HG03175 (cell line): ENCODE measurements at regions not wholly inside any gene's neighbourhood (a gene's known extent, or its start where the extent isn't known, plus 50 kb on each side); places are given as distances from the start of the nearest gene placed in this dataset.

ENCODE experiments used
- ATAC-seq: cut with Tn5 transposase; IDR thresholded peaks from one replicate; pipeline ENCODE4 v1.9.1; 2021; ENCODE audit warnings: mild to moderate bottlenecking, moderate library complexity; ENCODE audit not compliant: unreplicated experiment

DNA sequence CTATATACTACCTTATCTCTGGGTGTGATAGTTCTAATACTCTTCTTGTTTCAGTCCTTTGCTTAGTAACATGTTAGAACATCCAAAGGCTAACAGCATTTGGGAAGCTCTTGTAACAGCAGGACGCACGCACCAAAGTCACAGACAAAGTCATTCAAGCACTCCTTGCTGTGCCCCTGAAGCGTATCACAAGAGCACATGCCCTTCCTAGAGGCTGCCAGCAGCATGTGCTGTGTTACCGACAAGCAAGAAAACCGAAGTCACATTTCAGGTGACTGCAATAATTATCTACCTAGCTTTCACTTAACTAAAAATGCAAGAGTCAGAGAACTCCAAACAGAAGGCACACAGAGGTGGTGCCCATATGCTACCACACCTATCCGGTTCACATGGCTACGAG lies 194.1 kb downstream of the KLF12 start:
- ATAC-seq, result no peak

- no peak for ATAC-seq
These were observed 194.6 kb downstream of the KLF12 start for GRCh38 chr13:73939603-73940002.

GRCh38 chr13:73939071-73939380 lies 195.2 kb downstream of the KLF12 start:
- no peak for ATAC-seq

DNA sequence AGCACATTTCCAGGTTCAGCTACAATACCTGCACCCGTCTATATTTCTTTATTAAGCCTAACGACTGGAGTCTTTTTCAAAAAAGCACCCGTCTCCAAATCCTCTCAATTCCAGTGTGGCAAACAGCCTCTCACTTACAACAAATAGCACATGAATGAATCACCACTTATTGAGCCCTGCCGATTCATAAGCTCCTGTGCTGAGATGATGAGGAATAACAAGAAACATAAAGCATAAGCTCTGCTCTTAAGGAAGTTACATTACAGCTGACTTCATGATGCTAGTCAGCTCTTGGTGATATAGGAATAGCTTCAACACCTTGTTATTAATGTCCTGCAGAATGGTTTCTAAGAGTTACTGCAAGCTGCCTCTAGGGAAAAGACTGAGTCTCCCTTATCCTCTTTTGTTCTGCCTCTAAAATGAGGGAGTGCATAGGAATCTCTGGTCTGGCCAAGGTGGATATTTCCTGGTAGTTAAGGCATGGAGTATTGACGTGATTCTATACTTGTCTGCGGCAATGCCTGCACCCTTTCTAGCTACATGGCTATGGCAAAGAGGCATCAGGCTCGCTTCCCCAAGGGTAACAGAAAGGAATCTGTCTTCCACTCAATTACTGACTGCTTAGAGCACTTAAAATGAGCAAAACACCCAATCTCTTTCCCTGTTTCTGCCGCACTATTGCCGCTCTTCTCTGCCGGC lies 195.7 kb downstream of the KLF12 start:
- ATAC-seq, result no peak

DNA sequence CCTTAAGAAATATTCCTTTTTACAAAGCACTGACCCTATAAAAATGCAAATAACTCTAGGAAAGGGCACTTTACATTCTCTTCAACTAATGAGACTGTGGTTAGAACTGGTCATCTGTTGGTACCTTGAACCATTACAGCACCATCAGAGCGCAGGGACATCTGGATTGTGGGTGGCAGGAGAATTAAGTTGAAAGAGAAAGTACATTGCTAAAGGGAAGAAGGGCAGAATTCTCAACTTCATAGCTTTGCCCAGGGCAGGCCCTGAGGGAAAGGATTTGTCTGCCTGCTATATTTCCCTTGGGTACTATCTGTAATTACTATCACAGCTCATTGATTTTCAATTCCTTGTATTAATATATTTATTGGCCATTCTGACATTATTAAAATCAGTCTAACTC lies 196.8 kb downstream of the KLF12 start:
- no peak for ATAC-seq

- no peak for ATAC-seq
These were observed 198.2 kb downstream of the KLF12 start for GRCh38 chr13:73935991-73936390.

DNA sequence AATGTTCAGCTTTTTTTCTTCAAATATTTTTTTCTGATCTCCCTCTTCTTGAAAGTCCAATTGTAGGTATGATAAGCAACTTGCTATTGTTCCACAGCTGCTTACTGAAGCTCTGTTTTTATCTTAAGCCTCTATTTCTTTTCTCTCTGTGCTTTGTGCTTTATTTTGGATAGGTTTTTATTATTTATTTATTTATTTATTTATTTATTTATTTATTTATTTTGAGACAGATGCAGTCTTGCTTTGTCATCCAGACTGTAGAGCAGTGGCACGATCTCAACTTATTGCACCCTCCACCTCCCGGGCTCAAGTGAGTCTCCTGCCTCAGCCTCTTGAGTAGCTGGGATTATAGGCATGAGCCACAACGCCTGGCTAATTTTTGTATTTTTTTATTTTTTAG lies 199.4 kb downstream of the KLF12 start:
- no peak for ATAC-seq

GRCh38 chr13:73934215-73934641 lies 200.0 kb downstream of the KLF12 start:
- ATAC-seq, result no peak

GRCh38 chr13:73933795-73934194 lies 200.4 kb downstream of the KLF12 start:
- ATAC-seq, result no peak

DNA sequence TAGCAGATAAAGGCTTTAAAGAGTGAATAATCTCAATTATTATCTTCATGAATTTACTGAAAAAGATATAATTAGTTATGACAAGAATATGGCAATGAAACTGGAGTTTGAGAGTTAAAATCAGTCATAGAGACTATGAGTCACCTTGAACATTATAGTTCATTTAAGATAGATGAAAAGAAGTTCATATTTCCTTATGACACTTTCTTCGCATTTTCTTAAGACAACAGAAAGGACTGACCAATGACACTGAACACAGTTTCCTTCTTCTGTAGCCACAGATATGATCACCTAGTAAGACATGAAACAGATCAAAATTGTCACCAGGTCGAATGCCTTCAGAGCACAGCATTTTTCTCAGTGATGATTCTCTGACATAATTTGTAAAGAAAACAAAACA lies 202.1 kb downstream of the KLF12 start:
- no peak for ATAC-seq

DNA sequence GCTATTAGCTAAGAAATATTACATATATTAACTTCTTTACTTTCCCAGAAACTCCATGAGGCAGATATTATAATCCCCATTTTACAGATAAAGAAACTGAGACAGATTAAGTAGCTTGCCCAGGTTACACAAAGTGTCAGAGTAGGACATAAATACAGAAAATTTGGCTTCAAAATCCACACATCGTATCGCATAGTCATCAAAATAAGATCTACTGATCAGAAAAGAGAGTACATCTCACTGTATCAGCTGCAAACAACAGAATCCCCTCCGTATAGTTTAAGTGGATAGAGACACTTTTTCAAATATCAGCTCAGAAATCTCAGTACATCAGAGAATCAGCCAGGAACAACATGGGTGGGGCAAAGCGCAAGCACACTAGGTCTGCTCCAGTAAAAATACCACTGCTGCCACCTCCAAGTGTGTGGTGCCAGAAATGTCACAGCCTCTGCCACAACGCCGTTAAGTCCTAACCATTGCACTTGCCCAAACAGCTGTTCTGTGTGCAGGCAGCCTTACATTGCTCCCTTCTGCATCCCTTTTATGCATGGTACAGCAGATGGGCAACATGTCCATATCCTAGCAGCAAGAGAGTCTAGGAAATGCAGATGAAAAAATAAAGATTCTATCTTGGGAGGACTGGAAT lies 204.8 kb downstream of the KLF12 start:
- ATAC-seq, result no peak

- peak; percentile 87 for ATAC-seq
These were observed 209.6 kb downstream of the KLF12 start for GRCh38 chr13:73924607-73925006.

DNA sequence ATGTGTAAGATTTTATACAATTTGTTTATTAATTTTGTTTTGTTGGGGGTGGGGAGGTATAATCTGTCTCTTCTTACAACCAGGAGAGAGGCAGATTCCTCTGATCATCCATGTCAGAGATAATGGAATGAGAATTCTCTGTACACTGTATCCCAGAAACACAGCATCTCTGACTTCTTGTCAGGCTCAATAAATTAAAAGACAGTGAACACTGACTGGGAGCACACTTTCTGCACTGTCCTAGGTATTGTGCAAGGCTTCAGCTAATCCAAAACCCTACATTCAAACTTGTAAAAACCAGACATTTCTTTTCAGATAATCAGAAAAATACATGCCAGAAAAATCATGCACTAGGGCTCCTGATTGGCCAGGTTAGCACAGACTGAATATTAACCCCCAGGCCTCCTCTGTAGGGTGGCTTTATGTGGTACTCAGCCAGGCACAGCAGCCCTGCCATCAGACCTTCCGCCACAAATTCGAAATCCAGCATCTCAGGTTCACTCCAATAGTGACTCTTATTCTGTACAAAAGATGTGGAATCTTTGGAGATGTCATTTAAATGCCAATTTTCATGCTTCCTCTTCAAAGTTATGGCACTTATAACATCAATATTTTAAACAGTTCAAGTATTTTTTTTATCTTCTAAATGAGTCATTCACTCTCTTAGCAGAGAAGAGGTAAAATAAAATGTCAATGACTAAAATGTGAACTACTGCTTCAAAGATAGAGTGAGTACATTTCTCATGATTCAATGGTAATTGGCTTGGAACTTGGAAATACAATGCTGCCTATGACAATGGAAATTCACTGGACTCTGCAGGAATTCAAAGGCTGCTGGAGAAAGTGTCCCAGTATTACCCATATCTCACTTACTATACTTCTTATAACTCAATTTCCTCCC lies 211.5 kb downstream of the KLF12 start:
- no peak for ATAC-seq

- ATAC-seq, result no peak
These were observed 215.5 kb downstream of the KLF12 start for GRCh38 chr13:73918691-73919090.

DNA sequence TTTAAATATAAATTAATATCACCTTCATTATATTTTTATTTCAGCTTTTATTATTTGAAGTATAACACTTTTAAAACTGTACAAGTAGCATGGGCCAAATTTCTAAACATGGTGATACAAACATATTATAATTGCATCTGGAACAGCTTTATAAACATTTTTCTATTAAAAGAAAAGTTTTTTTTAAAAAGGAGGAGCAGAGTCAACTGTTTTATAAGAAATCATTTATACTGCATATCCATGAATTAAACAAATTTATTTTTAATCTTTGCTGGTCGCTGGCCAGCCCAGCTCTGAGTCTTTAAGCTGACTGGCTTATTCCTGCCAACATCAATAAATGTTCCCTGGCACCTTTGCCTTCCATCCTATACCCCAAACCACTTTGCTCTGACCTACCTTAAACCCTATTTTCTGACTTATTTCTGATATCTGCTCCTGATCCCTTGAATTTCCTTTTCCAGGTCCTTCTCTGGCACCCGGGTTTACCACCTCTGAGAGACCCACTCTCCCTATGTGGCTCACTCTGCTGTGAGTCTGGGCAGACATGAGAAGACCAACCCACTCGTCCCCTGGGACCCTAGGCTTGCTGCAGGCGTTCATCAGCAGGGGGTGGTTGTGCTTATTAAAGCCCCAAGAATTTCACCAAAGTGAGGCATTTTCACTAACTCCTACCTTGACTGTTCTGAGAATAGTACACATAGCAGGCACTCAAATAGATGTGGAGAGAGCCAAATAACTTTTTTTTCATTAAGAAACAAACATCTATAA lies 220.3 kb downstream of the KLF12 start:
- ATAC-seq, result peak; percentile 59

GRCh38 chr13:73913079-73913740 lies 221.0 kb downstream of the KLF12 start:
- no peak for ATAC-seq

DNA sequence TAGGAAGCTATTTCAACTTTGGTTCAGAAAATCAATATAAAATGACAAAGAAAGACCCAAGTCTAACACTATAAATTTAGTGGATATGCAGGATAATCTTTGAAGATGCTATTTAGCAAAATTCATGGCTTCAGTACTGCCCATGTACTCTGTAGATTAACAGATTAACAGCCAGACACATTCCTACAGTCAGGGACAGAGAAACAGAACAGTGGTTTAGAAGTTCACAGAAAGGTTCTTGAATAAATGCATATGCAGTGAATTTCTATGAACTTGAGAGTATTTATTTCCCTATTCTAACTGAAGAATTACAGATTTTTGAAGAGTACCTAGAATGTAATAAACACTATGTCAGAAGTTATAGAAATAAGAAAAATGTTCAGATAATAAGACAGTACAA lies 222.8 kb downstream of the KLF12 start:
- no peak for ATAC-seq

- peak; percentile 47 for ATAC-seq
These were observed 223.5 kb downstream of the KLF12 start for GRCh38 chr13:73910733-73911132.

DNA sequence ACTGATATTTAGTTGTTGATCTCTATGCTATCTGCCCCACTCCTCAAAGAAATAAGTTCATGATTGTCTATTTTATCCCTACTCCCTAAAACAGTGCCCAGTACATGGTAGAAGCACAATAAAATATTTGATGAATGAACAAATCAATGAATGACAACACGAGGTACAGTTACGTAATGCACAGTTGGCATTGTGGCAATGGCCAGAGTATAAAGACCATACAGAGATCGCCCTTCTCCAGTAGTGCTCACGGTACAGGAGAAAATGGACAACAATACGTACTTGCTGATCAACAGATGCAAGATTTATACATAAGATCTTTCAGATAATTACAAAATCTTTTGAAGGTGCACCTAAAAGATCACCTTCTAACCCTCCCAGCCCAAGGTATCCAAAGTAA lies 225.4 kb downstream of the KLF12 start:
- ATAC-seq, result no peak

- no peak for ATAC-seq
These were observed 229.6 kb downstream of the KLF12 start for GRCh38 chr13:73904625-73905024.

DNA sequence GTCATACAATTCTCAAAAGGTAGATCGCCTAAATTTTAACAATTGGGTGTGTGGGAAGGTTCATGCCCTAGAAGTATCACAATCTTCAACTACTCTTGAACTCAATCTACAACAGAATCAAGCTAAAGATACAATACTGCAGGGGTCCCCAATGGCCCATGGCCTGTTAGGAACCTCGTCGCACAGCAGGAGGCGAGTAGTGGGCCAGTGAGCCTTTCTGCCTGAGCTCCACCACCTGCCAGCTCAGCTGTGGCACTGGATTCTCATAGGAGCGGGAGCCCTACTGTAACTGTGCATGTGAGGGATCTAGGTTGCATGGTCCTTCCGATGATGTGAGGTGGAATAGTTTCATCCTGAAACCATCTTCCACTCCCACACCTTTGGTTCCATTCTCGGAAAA lies 230.6 kb downstream of the KLF12 start:
- ATAC-seq, result no peak
